Activated CD8-positive, alpha-beta T cell treated with anti-CD3 and anti-CD28 coated beads for 36 hours (primary cell): ENCODE measurements at regions not wholly inside any gene's neighbourhood (a gene's known extent, or its start where the extent isn't known, plus 50 kb on each side); places are given as distances from the start of the nearest gene placed in this dataset.

Experiments used
- ATAC-seq: fragments of 200-7000 bp; cut with Tn5 transposase; one replicate; pipeline ENCODE4 v1.10.0; 2021; ENCODE audit warnings: mild to moderate bottlenecking, moderate library complexity
- CTCF ChIA-PET: fragments of 350-600 bp; sonication (Branson Sonifier 250); formaldehyde crosslinking; loops from one replicate; lab custom pipeline; 2021; ENCODE audit warnings: antibody characterized with exemption; lab: Charles Lee
- POLR2A ChIA-PET: fragments of 350-600 bp; sonication (Branson Sonifier 250); formaldehyde crosslinking; loops from one replicate; lab custom pipeline; 2021; ENCODE audit warnings: antibody characterized with exemption; lab: Charles Lee
- DNase-seq: peaks from one replicate; pipeline ENCODE4 v3.0.0-alpha.2; 2020
- H3K27ac Mint-ChIP-seq: one replicate; pipeline ENCODE4 v1.8.0; 2021; ENCODE audit warnings: mild to moderate bottlenecking, mixed read lengths
- H3K27me3 Mint-ChIP-seq: one replicate; pipeline ENCODE4 v1.8.0; 2021; ENCODE audit warnings: mixed read lengths
- H3K36me3 Mint-ChIP-seq: one replicate; pipeline ENCODE4 v1.8.0; 2021; ENCODE audit warnings: low read depth, mixed read lengths
- H3K4me1 Mint-ChIP-seq: one replicate; pipeline ENCODE4 v1.8.0; 2021; ENCODE audit warnings: low read depth, mixed read lengths
- H3K4me3 Mint-ChIP-seq: one replicate; pipeline ENCODE4 v1.8.0; 2021; ENCODE audit warnings: mild to moderate bottlenecking, moderate library complexity, mixed read lengths
- H3K9me3 Mint-ChIP-seq: one replicate; pipeline ENCODE4 v1.8.0; 2021; ENCODE audit warnings: mixed read lengths
- intact Hi-C: fragments of 100-400 bp; cut with micrococcal nuclease; formaldehyde crosslinking; loops from one replicate; pipeline ENCODE4 v1.10.0; 2022
- TF ChIP-seq, protein P1 (sequence below): fragments of 200-600 bp; IDR thresholded peaks from one replicate; pipeline ENCODE4 v1.8.0; 2022; ENCODE audit warnings: antibody characterized with exemption, mild to moderate bottlenecking

DNA sequence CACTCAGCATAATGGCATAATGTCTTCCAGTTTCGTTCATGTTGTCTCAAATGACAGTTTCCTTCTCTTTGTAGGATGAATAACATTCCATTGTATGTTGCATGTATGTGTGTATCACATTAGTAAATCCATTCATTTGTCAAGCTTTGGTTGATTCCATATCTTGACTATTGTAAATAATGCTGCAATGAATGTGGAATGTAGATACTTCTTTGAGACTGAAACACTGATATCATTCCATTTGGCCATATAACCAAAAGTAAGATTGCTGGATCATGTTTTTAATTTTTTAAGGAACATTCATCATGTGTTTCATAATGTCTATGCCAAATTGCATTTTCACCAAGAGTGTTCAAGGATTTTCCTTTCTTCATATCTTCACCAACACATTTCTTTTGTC, 1711.4 kb upstream of the PIK3C3 start:
- ATAC-seq: no peak
- ChIA-PET POLR2A (no interaction called here), CTCF (no interaction called here)
- Mint-ChIP-seq H3K36me3 (no peaks in the 10 kb centered on the region), H3K27ac (no peak overlapping the region), H3K9me3 (peaks cover 7% of the 10 kb centered on the region), H3K4me3 (no peak overlapping the region), H3K4me1 (no peaks in the 10 kb centered on the region), H3K27me3 (no peaks in the 10 kb centered on the region)
- TF ChIP-seq, protein P1, sequence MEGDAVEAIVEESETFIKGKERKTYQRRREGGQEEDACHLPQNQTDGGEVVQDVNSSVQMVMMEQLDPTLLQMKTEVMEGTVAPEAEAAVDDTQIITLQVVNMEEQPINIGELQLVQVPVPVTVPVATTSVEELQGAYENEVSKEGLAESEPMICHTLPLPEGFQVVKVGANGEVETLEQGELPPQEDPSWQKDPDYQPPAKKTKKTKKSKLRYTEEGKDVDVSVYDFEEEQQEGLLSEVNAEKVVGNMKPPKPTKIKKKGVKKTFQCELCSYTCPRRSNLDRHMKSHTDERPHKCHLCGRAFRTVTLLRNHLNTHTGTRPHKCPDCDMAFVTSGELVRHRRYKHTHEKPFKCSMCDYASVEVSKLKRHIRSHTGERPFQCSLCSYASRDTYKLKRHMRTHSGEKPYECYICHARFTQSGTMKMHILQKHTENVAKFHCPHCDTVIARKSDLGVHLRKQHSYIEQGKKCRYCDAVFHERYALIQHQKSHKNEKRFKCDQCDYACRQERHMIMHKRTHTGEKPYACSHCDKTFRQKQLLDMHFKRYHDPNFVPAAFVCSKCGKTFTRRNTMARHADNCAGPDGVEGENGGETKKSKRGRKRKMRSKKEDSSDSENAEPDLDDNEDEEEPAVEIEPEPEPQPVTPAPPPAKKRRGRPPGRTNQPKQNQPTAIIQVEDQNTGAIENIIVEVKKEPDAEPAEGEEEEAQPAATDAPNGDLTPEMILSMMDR: no peak
- intact Hi-C loops: no loop called here
- no peak for DNase-seq

DNA sequence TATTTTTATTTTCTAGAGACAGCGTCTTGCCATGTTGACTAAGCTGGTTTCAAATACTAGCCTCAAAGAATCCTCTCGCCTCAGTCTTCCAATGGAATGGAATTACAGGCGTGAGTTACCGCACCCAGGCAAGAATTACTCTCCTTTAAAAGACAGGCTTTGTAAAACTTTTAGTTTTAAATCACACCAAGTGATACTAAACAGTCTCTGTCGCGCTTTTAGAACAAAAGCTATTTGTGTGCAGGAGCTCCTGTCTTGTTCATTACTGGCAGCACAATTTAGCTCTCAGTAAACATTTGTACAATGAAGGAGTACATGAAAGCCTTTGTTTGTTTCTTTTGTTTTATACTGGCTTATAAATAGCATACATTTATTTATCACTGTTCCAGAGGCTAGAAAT, 1719.2 kb upstream of the PIK3C3 start:
- H3K27ac Mint-ChIP-seq: no peak overlapping the region
- POLR2A ChIA-PET: no interaction called here

DNA sequence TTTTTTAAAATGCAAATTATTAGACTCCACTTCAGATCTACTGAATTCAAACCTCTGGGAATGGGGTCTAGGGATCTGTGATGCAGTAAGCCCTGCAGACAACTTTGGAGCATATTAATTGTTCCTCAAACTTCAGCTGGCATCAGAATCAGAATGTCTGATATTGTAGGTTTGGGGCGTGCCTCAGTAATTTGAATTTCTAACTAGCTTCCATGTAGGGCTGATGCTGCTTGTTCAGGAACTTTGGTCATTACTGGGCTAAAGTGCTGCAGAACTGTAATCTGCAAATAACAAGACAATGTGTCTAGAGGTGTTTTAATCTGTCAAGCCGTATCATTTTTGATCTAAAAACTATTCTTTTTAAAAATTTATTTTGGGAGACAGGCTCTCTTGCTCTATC, 1719.7 kb upstream of the PIK3C3 start:
- H3K27ac Mint-ChIP-seq: no peak overlapping the region
- ATAC-seq (no peak), DNase-seq (no peak)
- H3K4me3 Mint-ChIP-seq: no peak overlapping the region
- no peaks in the 10 kb centered on the region for H3K36me3 Mint-ChIP-seq
- no peaks in the 10 kb centered on the region for H3K27me3 Mint-ChIP-seq
- TF ChIP-seq, protein P1: no peak
- CTCF ChIA-PET: no interaction called here
- POLR2A ChIA-PET: no interaction called here
- peaks cover 3% of the 10 kb centered on the region for H3K9me3 Mint-ChIP-seq
- intact Hi-C loops: no loop called here
- H3K4me1 Mint-ChIP-seq: no peaks in the 10 kb centered on the region

More for the DNA sequence above, 1719.2 kb upstream of the PIK3C3 start:
- Mint-ChIP-seq H3K27me3 (no peaks in the 10 kb centered on the region), H3K4me1 (no peaks in the 10 kb centered on the region), H3K4me3 (no peak overlapping the region), H3K9me3 (peaks cover 3% of the 10 kb centered on the region), H3K36me3 (no peaks in the 10 kb centered on the region)
- TF ChIP-seq, protein P1: no peak
- no peak for ATAC-seq
- CTCF ChIA-PET: no interaction called here
- intact Hi-C loops: no loop called here
- no peak for DNase-seq

DNA sequence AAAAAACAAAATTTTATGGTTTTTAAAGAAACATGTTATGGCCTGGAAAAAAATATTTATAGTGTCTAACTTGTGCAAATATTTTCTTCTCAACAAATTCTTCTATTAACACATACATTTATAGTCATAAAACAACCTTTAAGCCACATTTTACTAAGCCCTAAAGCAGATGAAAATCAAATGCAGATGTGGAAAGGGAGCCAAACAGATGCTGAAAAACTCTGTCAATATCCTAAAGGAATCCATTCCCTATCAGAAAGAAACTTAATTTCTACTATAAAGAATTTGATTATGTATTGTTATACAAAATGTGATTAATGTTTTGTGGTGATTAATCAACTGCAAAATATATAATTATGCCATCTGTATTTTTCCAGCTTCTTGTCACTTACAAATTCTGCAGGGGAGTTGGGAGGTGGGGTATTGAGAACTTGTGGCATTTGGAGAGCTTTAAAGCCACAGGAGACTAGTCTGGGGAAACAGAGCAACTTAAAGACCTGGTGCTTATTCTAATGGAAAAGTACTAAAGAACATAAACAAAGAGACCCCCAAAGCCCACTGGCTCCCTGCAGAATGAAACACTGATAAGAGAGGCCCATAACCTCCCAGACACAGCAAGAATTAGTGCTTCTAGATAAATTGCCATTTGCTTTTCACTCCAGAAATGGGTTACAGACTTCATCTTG, 1721.0 kb upstream of the PIK3C3 start:
- peaks cover 5% of the 10 kb centered on the region for H3K9me3 Mint-ChIP-seq
- ATAC-seq: no peak
- TF ChIP-seq, protein P1: no peak
- no peaks in the 10 kb centered on the region for H3K4me1 Mint-ChIP-seq
- no peaks in the 10 kb centered on the region for H3K27me3 Mint-ChIP-seq
- no peak overlapping the region for H3K4me3 Mint-ChIP-seq
- intact Hi-C loops: no loop called here
- DNase-seq: no peak
- ChIA-PET POLR2A (no interaction called here), CTCF (no interaction called here)
- H3K27ac Mint-ChIP-seq: no peak overlapping the region
- H3K36me3 Mint-ChIP-seq: no peaks in the 10 kb centered on the region

DNA sequence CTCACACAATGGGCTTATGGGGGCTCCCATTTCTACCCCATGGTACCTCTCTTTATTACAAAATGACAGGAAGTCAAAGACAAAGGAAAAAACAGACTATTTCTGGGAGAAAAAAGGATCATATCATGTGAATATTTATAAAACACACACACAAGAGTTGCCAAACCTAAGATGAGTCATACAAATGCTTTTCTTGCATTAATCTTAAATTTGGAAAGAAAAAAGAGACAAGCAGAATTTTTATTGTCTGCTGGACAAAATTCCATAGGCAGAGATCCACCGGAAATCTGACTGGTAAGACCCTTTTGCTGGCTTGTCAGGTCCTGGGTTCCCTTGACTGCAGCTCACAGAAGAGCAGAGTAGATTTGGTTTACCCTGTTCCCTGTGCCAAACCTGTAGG, 1732.3 kb upstream of the PIK3C3 start:
- POLR2A ChIA-PET: no interaction called here
- H3K36me3 Mint-ChIP-seq: no peaks in the 10 kb centered on the region
- H3K27me3 Mint-ChIP-seq: no peaks in the 10 kb centered on the region
- TF ChIP-seq, protein P1: no peak
- CTCF ChIA-PET: no interaction called here
- no peaks in the 10 kb centered on the region for H3K9me3 Mint-ChIP-seq
- no peak overlapping the region for H3K27ac Mint-ChIP-seq
- H3K4me1 Mint-ChIP-seq: no peaks in the 10 kb centered on the region
- intact Hi-C loops: no loop called here
- DNase-seq (no peak), ATAC-seq (no peak)
- no peak overlapping the region for H3K4me3 Mint-ChIP-seq
